Stimulated activated CD4-positive, alpha-beta T cell treated with anti-CD3 and anti-CD28 coated beads, TNF-alpha, amount 100 ng/mL, for 1 hour (primary cell): ENCODE measurements at regions not wholly inside any gene's neighbourhood (a gene's known extent, or its start where the extent isn't known, plus 50 kb on each side); places are given as distances from the start of the nearest gene placed in this dataset.
A peak's percentile ranks its signal among the peaks of the same experiment; 100 is the strongest.

Experiments used
- DNase-seq, 3 donors: peaks; one replicate each; pipeline ENCODE4 v3.0.0-alpha.2; 2020; ENCODE audit warnings: low read depth in 3 of 3, low spot score in 1 of 3

DNA sequence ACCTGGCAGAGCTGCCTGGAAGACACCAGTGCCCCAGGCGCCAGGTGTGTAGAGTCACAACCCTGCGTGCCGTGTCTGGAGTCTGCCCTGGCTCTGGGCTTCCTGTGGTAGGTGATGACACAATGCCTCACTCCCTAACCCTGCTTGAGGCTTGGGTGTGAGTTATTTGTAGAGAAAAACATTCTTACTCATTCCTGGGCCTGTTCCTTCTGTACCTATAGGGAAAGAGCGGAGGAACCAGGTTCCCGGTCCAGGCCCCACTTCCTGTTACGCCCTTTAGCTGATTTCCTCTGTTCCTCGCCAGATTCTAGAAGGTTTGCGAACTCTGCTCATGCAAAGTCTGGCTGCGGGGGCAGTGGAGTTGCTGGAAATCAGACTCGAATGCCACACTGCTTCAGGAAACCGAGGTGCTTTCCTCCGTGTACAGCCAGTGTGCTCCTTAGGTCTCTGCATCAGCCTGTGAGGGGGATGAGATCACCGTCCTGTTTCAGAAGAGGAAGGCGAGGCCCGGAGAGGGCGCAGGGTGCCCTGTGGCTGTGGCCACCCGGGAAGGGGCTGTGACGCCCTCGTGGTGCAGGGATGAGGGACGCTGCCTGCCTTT, 67.1 kb upstream of the DUSP22 start:
- DNase-seq, result peak; percentile 31 to 49 (median 42)

GRCh38 chr6:225907-226306, 66.4 kb upstream of the DUSP22 start:
- no peak for DNase-seq

DNA sequence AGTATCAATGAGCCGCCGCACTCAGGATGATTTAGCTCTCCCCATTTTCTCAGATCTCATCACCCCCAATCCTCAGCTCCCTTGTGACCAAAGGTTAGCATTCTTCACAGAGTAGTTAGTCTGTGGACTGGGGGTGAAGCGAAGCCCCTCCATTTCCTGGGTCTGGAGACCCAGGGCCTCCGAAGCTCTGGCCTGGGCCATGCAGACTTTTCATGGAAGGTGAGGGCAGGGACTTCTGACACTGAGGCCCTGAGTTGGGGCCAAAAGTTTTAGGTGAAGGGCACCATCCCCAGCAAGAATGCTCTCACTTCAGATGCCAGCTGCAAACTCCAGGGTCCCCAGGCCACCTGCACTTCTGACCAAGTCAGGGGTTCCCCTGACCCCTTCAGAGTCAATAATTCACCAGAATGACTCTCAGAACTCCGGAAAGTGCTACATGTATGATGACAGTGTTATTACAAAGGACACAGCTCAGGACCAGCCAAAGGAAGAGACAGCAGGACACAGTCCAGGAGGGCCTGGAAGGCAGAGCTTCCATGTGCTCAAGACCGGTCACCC, 65.7 kb upstream of the DUSP22 start:
- no peak for DNase-seq

DNA sequence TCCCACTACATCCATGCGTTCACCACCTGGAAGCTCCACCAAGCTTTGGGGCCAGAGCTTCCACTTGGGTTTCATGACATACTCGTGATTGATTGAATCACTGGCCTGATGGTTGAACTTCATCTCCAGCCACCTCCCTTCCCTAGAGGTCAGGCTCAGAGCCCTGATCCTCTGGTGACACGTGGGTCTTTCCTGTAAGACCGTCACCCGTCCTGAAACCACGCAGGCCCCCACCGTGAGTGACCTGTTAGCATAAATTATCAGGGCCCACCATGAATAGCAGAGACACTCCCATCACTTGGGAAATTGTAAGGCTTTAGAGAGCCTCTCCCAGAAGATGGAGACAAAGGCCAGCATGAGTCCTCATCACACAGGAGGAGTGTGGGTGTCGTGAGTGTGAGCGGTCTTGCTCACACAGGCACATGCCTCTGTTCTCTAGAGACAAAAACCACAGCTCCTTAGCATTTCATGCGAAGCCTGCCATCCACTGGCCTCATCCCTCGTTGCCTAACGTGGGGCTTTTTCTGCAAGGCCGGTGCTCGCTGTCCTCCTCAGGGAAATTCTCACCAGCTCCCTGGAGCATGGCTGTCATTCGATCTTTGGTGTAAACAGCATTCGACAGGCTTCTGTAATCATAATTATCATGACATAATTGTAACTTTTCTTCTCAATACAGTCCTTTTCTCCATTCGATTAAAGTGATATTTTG, 65.1 kb upstream of the DUSP22 start:
- no peak for DNase-seq

- no peak for DNase-seq
Measured at GRCh38 chr6:227812-228338, 64.4 kb upstream of the DUSP22 start.

GRCh38 chr6:228881-229651, 63.2 kb upstream of the DUSP22 start:
- no peak for DNase-seq

- no peak for DNase-seq
Measured at GRCh38 chr6:231779-232178, 60.5 kb upstream of the DUSP22 start.

- DNase-seq, result no peak
Measured at GRCh38 chr6:232982-233640, 59.2 kb upstream of the DUSP22 start.

DNA sequence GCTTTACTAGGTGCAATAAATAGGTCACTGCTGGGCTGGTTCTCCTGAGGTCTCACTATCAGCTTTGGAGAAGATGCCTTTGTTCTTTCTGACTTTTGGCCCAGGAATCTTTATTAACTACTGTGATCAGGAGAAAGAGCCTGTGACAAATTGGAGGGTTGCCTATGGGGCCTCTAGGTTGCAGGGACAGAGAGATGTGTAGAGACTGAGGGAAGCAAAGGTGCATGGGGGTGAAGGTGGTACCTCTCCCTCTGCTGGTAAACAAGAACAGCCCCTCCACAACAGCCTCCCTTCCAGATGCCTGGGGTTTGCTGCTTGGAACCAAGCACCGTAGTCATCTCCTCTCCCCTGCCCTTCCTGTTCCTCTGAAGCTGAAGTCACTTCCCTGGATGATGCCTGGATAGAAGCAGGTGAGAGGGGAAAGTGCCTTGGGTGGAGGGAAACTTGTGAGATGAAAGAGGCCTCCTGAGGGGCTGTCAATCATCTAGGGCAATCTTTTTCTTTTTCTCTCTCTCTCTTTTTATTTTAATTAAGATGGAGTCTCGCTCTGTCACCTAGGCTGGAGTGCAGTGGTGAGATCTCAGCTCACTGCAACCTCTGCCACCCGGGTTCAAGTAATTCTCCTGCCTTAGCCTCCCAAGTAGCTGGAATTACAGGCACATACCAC, 57.4 kb upstream of the DUSP22 start:
- DNase-seq, result no peak

DNA sequence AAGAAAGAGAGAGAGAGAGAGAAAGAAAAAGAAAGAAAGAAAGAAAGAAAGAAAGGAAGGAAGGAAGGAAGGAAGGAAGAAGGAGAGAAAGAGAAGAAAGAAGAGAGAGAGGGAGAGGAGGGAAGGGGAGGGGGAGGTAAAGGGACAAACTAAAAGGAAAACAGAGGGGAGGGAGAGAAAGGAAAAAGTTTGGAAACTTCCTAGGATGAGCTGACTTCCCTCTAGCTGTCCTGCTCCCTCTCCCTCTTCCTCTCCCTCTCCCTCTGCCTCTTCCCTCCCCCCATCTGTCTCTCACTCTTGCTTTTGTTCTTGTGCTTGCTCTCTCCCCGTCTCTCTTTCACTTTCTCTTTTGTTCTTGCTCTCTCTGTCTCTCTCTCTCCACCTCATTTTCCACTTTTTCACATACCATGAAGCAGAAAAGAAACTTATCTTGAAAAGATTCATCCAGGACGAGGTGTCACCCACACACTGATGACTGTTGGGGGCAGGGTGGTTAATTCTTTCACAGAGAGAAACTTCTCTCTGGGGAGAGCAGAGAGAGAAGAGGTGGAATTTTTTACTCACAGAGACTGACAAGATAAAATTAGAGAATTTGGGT, 56.4 kb upstream of the DUSP22 start:
- peak in 1 of 3 donors; percentile 29 for DNase-seq

DNA sequence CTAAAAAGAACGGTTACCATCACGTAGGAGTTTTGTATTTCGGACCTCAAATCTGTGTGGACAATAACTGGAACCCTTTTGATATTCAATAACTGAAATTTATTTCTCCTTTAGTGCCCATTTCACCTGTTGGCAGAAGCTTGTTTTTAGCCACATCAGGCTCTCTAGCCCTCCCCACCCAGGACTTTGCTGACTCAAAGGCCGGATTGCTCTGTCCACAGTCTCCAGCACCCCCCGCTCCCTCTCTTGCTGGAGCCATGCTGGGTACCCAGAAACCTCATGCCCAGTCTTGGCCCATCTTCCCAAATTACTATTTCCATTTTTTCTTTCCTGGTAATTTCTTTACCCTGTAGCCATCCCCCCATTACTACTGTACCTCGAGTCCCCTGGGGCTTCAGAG, 55.8 kb upstream of the DUSP22 start:
- no peak for DNase-seq

DNA sequence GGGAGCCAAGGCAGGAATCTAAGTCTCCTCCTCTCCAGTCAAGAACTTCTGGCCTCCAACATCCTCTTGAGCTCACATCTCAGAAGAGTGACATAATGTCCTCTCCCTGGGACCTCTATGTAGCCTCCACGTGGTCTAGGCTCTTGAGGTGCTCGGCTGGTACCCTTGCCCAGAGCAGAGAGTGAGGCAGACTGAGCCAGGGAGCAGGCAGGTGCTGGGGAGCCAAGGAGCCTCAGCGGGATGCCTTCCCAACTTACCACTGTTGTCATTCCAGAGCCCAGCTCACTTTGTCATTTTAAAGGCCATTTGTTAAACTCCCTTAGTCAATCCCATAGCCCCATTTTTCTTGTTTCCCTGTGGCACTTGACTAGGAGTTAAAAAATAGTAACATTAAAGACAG, 52.1 kb upstream of the DUSP22 start:
- DNase-seq, result no peak

DNA sequence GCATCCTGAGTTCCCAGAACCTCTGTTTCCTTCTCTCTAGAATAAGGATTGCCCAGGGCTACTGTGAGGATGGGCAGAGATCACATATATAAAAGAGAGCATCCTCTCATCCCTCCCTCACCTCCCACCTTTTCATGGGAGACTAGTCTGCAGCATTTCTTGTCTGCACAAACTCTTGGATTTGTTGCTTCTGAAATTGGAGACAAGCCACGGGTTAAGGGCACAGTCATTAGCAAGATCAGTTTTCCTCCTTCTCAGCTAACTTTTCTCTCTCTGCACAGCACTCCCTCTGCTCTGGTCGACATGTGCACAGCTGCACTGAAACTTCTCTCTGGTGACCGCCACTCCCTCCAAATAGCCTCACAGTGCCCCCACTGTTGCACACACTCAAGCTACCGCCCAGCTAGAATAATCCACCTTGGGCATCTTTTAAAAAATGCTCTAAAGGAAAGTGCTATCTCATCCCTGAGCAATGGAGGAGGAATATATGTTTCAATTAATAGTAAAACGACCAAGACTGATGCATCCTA, 50.9 kb upstream of the DUSP22 start:
- no peak for DNase-seq
